ENCODE measurements at regions not wholly inside any gene's neighbourhood (a gene's known extent, or its start where the extent isn't known, plus 50 kb on each side); places are given as distances from the start of the nearest gene placed in this dataset.

DNA sequence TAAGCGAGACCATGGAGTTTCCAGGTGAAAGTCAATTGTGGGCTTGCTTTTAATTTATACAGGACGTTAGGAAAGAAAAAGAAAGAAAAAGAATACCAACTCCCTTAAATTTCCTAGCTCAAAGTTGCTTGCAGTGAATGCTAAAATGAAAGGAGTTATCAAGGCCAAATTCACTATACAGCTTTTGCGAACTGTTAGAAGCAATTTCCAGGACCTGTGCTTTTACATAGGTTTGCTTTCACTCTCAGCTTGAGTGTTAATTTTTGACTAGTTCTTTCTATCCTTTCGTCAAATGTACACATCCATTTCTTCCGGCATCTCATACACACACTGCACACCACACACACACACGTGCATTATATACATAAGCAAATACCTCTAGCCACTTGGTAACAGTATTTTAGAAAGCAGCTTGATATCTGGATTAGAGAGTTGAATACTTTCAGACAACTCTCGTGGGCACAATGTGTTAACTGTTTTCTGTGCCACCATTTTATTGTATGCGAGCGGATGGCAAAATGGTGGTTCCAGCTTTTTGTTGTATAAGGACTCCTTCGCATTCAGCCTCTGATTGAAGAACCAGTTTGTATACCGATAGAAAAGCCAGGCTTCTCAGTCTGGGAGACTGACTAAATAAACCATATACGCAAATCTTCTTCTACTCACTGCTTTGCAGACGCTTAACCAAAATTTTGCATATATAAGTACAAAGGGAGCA lies 381.8 kb downstream of the MTX2 start:
- H3K27me3 Mint-ChIP-seq (ENCODE audit: low read depth) = peaks cover 33% of the 10 kb centered on the region
- H3K9me3 Mint-ChIP-seq = no peaks in the 10 kb centered on the region
- H3K36me3 Mint-ChIP-seq = no peaks in the 10 kb centered on the region
- no peak overlapping the region for H3K4me3 Mint-ChIP-seq
- DNase-seq (ENCODE audit: low spot score) (no peak), ATAC-seq (no peak)
- CTCF ChIA-PET = interaction anchor here (0.8 to 4.1 kb wide), 20 partner anchors 11 to 572 kb away, joined by 3 to 39 read pairs (median 6); no protein-coding TSS in a partner anchor
- peaks cover 57% of the 10 kb centered on the region for H3K4me1 Mint-ChIP-seq
- TF ChIP-seq, protein P1, sequence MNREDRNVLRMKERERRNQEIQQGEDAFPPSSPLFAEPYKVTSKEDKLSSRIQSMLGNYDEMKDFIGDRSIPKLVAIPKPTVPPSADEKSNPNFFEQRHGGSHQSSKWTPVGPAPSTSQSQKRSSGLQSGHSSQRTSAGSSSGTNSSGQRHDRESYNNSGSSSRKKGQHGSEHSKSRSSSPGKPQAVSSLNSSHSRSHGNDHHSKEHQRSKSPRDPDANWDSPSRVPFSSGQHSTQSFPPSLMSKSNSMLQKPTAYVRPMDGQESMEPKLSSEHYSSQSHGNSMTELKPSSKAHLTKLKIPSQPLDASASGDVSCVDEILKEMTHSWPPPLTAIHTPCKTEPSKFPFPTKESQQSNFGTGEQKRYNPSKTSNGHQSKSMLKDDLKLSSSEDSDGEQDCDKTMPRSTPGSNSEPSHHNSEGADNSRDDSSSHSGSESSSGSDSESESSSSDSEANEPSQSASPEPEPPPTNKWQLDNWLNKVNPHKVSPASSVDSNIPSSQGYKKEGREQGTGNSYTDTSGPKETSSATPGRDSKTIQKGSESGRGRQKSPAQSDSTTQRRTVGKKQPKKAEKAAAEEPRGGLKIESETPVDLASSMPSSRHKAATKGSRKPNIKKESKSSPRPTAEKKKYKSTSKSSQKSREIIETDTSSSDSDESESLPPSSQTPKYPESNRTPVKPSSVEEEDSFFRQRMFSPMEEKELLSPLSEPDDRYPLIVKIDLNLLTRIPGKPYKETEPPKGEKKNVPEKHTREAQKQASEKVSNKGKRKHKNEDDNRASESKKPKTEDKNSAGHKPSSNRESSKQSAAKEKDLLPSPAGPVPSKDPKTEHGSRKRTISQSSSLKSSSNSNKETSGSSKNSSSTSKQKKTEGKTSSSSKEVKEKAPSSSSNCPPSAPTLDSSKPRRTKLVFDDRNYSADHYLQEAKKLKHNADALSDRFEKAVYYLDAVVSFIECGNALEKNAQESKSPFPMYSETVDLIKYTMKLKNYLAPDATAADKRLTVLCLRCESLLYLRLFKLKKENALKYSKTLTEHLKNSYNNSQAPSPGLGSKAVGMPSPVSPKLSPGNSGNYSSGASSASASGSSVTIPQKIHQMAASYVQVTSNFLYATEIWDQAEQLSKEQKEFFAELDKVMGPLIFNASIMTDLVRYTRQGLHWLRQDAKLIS (CRISPR knock-in tag; IDR thresholded peaks at IDR 0.05; ENCODE audit: borderline replicate concordance) = no peak
- TF ChIP-seq GTF2I (CRISPR knock-in tag; conservative IDR thresholded peaks at IDR 0.05) (no peak), GRHL2 (CRISPR knock-in tag; IDR thresholded peaks at IDR 0.05; ENCODE audit: insufficient replicate concordance, severe bottlenecking) (no peak), FOXK1 (CRISPR knock-in tag; IDR thresholded peaks at IDR 0.05) (no peak), ESRRA (CRISPR knock-in tag; IDR thresholded peaks at IDR 0.05; ENCODE audit: borderline replicate concordance) (no peak), ZNF396 (CRISPR knock-in tag; IDR thresholded peaks at IDR 0.05; ENCODE audit: borderline replicate concordance) (no peak), SP1 (CRISPR knock-in tag; conservative IDR thresholded peaks at IDR 0.05) (no peak)
- TF ChIP-seq, protein P2, sequence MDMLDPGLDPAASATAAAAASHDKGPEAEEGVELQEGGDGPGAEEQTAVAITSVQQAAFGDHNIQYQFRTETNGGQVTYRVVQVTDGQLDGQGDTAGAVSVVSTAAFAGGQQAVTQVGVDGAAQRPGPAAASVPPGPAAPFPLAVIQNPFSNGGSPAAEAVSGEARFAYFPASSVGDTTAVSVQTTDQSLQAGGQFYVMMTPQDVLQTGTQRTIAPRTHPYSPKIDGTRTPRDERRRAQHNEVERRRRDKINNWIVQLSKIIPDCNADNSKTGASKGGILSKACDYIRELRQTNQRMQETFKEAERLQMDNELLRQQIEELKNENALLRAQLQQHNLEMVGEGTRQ (CRISPR knock-in tag; IDR thresholded peaks at IDR 0.05) = no peak
- H3K27ac Mint-ChIP-seq = no peak overlapping the region
- POLR2A ChIA-PET = no interaction called here

DNA sequence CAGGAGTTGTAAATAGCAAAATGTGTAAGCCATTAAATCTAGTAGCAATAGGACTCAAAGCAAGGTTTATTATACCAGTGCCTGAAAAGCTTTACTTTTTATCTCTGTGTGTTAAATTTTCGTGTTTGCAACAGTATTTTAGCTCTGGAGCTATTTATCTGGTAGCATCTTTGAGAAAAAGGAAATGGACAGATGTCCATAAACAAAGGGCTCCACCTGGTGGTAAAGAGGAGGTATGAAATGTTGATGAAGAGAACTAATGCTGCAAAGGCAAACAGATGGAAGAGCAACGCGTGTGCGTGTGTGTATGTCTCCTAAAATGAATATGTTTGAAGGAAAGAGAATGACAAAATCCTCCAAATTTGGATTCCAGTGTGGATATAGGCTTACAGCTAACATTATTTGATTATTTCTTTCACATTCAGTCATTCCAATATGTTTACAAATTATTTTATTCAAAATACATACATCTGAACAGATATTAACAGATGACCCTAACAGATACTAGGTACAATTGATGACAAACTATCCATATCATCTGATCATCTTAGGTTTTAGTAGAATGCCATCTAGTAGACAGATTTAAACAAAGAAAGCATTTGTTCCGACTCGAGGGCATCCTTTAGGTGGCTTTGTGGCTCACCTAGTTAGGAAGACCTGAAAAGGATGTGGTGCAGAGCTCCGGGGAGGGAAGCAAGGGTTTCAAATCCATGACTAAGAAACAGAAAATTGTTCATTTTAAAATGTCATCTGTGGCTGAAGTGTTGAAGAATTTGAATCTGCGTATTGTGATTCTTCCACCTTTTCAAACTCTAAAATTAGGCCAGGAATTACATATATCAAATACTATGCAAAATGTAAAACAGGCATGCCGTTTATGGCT lies 383.3 kb downstream of the MTX2 start:
- peaks cover 45% of the 10 kb centered on the region for H3K4me1 Mint-ChIP-seq
- H3K4me3 Mint-ChIP-seq = no peak overlapping the region
- no peaks in the 10 kb centered on the region for H3K36me3 Mint-ChIP-seq
- POLR2A ChIA-PET = no interaction called here
- no peaks in the 10 kb centered on the region for H3K9me3 Mint-ChIP-seq
- ATAC-seq (peak; percentile 29), DNase-seq (ENCODE audit: low spot score) (no peak)
- CTCF ChIA-PET = interaction anchor here (0.6 to 4.1 kb wide), 40 partner anchors 9 to 574 kb away, joined by 3 to 39 read pairs (median 4); partner anchors contain the start of gene HOXD9
- H3K27ac Mint-ChIP-seq = no peak overlapping the region
- peaks cover 25% of the 10 kb centered on the region for H3K27me3 Mint-ChIP-seq (ENCODE audit: low read depth)
- TF ChIP-seq NFATC4 (CRISPR knock-in tag; IDR thresholded peaks at IDR 0.05) = no peak
- TF ChIP-seq, protein P3, sequence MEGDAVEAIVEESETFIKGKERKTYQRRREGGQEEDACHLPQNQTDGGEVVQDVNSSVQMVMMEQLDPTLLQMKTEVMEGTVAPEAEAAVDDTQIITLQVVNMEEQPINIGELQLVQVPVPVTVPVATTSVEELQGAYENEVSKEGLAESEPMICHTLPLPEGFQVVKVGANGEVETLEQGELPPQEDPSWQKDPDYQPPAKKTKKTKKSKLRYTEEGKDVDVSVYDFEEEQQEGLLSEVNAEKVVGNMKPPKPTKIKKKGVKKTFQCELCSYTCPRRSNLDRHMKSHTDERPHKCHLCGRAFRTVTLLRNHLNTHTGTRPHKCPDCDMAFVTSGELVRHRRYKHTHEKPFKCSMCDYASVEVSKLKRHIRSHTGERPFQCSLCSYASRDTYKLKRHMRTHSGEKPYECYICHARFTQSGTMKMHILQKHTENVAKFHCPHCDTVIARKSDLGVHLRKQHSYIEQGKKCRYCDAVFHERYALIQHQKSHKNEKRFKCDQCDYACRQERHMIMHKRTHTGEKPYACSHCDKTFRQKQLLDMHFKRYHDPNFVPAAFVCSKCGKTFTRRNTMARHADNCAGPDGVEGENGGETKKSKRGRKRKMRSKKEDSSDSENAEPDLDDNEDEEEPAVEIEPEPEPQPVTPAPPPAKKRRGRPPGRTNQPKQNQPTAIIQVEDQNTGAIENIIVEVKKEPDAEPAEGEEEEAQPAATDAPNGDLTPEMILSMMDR (IDR thresholded peaks at IDR 0.05) = peak; percentile 74; the same call in 1 of the 2 replicates
- TF ChIP-seq, protein P4, sequence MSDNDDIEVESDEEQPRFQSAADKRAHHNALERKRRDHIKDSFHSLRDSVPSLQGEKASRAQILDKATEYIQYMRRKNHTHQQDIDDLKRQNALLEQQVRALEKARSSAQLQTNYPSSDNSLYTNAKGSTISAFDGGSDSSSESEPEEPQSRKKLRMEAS (CRISPR knock-in tag; IDR thresholded peaks at IDR 0.05) = no peak
- TF ChIP-seq CREM (CRISPR knock-in tag; IDR thresholded peaks at IDR 0.05) = no peak
- TF ChIP-seq, protein P2 (CRISPR knock-in tag; IDR thresholded peaks at IDR 0.05) = no peak
- TF ChIP-seq, protein P5, sequence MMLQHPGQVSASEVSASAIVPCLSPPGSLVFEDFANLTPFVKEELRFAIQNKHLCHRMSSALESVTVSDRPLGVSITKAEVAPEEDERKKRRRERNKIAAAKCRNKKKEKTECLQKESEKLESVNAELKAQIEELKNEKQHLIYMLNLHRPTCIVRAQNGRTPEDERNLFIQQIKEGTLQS (CRISPR knock-in tag; conservative IDR thresholded peaks at IDR 0.05) = no peak
- no peak for TF ChIP-seq ZNF232 (CRISPR knock-in tag; IDR thresholded peaks at IDR 0.05)

Data from WTC11 (cell line).